ENCODE measurements at regions not wholly inside any gene's neighbourhood (a gene's known extent, or its start where the extent isn't known, plus 50 kb on each side); places are given as distances from the start of the nearest gene placed in this dataset.

GRCh38 chr14:104429291-104429861, 150.2 kb upstream of the C14orf180 start:
- no peak for DNase-seq (ENCODE audit: low spot score)
- TF ChIP-seq CTCF (IDR thresholded peaks at IDR 0.05; ENCODE audit: extremely low read depth, missing control alignments): no peak

DNA sequence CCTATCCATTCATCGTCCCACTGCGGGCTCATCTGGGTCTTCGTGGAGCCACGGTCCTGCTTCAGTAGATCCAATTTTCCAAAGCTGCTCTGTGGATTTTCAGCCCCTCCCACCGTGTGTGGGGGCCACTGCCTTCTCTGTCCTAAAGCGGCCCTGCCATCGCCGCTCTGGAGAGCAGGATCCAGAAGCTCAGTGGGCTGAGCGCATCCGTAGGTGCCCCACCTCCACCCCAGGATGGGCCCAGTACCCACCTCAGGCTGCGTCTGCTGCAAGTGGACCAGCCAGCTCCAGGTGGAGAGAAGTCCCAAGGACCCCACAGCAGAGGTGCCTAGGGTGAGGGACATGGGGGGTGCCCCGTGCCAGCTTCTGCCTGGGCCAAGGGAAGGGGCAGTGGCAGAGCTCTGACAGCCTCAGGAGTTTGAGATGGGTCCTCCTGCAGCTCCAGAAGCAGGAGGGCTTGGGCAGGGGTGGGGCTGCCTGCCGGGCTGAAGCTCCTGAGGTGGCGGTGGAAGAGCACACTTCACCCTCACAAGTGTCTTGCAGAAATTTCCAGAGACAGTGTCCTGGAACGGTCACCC, 148.1 kb upstream of the C14orf180 start:
- TF ChIP-seq CTCF (IDR thresholded peaks at IDR 0.05; ENCODE audit: extremely low read depth, missing control alignments): no peak
- no peak for DNase-seq (ENCODE audit: low spot score)

DNA sequence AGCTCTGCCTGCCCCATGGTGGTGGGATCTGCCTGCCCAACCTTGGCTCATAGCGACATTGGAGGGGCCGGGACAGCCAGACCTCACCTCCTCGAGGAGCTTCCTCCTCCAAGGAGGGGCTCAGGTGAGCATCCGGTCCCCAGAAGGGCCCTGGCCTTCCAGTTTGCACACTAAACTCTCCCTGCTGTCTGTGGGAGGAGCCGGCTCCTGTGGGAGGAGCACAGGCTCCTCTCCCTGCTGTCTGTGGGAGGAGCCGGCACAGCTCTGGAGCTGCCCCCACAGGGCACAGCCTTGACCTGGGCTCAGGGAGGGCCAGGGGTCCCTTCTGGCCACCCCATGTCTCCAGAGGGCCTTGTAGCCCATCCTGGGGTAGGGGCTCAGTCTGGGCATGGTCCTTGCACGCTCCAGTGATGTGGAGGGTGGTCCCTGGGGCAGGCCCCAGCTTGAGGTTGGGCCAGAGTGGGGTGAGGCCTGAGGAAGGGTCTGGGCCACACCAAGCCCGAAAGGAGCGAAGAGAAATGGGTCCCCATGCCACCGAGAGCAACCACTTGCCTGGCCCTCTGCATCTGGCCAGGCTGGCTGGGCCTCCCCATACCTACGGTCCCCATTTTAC, 147.5 kb upstream of the C14orf180 start:
- no peak for DNase-seq (ENCODE audit: low spot score)
- TF ChIP-seq CTCF (IDR thresholded peaks at IDR 0.05; ENCODE audit: extremely low read depth, missing control alignments): no peak

DNA sequence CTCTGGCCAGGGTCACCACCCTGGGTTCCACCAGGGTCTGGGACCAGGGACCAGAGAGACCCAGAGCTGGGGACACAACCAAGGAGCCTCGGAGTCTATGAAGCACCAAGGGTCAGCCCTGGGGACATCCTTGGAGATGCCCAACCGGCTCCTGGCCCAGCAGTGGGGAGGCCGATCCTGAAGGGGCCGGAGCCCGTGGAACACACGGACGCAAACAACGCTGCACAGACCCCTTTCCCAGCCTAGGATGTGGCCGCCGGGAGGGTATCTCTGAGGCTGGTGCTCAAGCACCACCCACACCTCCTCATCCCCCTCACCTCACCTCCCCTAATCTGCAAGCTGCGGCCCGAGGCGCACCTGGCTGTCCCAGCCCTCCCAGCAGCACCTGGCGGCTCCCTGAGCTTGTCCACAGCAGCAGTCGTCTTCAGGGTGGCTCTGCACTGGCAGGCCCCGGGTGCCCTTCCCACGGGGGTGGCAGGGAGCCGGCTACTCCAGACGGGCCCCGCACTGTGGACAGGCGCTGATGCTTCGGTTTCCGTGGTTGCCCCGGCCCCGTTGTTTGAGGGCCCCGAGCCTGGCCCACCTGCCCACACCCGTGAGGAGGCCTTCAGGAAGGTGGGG, 146.8 kb upstream of the C14orf180 start:
- DNase-seq (ENCODE audit: low spot score): no peak

DNA sequence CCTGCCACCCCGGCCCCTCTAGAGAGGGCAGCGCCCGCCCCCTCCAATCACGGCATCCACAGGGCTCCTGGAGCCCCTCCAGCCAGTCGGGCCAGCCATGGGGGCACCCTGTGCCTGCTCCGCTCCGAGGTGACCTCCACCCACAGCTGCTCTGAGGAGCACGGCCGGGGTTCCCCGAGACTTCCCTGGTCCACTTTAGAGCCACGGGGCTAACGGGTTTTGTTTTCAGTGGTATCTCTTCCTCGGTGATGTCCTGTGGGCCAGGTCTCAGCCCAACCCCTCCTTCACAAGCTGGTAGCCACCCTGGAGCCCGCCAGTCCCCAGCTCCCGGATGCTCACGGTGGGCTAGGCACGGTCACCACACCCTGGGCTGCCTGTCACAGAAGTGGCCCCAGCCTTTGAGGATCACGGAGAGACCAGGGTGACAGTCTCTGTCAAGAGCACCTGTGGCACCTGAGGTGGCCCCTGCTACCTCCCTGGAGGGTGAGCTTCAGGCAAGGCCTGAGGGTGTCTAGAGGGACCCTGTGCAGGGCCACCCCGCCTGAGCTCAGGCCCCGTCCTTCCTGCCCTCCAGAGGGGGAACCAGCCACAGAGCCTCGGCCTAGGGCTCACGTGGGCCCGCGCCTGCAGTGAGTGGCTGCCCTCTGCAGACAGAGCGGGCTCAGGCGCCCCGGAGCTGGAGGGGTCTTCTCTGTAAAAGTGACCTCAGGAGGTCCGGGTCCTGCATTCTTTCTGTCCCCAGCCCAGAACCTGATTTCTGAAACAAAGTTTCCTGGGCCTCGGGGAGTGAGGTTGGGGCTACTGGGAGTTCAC, 146.0 kb upstream of the C14orf180 start:
- peak; percentile 25 for DNase-seq (ENCODE audit: low spot score)
- TF ChIP-seq CTCF (IDR thresholded peaks at IDR 0.05; ENCODE audit: extremely low read depth, missing control alignments): no peak

More for the DNA sequence above, 146.8 kb upstream of the C14orf180 start:
- no peak for TF ChIP-seq CTCF (IDR thresholded peaks at IDR 0.05; ENCODE audit: extremely low read depth, missing control alignments)

- TF ChIP-seq CTCF (IDR thresholded peaks at IDR 0.05; ENCODE audit: extremely low read depth, missing control alignments): no peak
- peak; percentile 11 for DNase-seq (ENCODE audit: low spot score)
Measured at GRCh38 chr14:104434214-104435076, 145.1 kb upstream of the C14orf180 start.

Measured in GM20000 (cell line).